ENCODE measurements at regions not wholly inside any gene's neighbourhood (a gene's known extent, or its start where the extent isn't known, plus 50 kb on each side); places are given as distances from the start of the nearest gene placed in this dataset.
A peak's percentile ranks its signal among the peaks of the same experiment; 100 is the strongest.
"Not testable (repeated sequence)": the region's sequence is repeated elsewhere in the genome, so short reads cannot be mapped to it uniquely, and the experiment has no call there.

DNA sequence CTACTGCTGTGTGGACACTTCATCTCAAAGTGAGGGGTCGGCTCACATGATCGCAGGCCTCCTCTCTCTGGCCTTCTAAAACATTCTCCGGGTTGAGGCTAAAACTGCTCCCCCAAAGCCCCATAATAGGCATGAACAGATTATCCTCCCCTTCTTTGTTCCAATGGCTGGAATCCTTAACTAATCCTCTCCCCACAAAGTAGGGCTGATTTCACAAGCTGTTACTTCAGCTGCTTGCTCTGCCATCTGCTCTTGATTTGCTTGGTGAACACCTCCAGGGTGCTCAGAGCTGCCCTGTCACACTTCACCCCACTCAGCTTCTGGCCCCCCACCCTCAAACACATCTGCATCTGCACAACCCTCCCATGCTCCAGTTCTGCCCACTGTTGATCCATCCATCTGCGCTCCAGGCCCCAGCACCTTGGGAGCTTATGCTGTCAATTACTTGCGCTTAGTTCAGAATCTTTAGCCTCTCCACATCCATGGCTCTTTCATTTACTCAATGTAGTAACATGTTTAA, 173.1 kb upstream of the API5 start:
- Mint-ChIP-seq H3K27ac (no peak overlapping the region), H3K4me3 (no peak overlapping the region), H3K4me1 (ENCODE audit: unreplicated experiment) (no peaks in the 10 kb centered on the region), H3K36me3 (no peaks in the 10 kb centered on the region), H3K27me3 (no peaks in the 10 kb centered on the region), H3K9me3 (peaks cover 5% of the 10 kb centered on the region)
- TF ChIP-seq, protein P1, sequence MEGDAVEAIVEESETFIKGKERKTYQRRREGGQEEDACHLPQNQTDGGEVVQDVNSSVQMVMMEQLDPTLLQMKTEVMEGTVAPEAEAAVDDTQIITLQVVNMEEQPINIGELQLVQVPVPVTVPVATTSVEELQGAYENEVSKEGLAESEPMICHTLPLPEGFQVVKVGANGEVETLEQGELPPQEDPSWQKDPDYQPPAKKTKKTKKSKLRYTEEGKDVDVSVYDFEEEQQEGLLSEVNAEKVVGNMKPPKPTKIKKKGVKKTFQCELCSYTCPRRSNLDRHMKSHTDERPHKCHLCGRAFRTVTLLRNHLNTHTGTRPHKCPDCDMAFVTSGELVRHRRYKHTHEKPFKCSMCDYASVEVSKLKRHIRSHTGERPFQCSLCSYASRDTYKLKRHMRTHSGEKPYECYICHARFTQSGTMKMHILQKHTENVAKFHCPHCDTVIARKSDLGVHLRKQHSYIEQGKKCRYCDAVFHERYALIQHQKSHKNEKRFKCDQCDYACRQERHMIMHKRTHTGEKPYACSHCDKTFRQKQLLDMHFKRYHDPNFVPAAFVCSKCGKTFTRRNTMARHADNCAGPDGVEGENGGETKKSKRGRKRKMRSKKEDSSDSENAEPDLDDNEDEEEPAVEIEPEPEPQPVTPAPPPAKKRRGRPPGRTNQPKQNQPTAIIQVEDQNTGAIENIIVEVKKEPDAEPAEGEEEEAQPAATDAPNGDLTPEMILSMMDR (conservative IDR thresholded peaks at IDR 0.05) = no peak
- DNase-seq (ENCODE audit: extremely low spot score, unreplicated experiment) = no peak

DNA sequence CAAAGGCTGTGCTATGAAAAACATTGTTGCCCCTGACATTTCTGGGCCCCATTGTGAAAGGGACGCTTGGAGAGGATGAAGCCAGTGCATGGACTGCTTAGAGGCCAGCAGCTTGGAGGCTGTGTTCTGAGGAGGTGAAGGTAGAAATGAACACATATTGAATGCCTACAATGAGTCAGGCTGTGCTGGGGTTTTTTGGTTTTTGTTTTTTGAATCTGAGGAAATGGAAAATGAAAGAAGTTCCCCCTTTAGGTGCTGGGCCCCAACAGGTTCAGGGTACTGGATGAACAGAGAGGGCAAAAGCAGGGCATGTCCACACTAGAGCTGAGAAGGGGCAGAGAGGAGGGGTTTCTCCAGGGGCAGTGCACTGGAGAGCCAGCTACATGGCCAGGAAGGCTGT, 166.1 kb upstream of the API5 start:
- H3K27me3 Mint-ChIP-seq = no peaks in the 10 kb centered on the region
- H3K27ac Mint-ChIP-seq = no peak overlapping the region
- H3K4me1 Mint-ChIP-seq (ENCODE audit: unreplicated experiment) = no peaks in the 10 kb centered on the region
- no peaks in the 10 kb centered on the region for H3K9me3 Mint-ChIP-seq
- TF ChIP-seq, protein P1 (conservative IDR thresholded peaks at IDR 0.05) = no peak
- no peaks in the 10 kb centered on the region for H3K36me3 Mint-ChIP-seq
- no peak overlapping the region for H3K4me3 Mint-ChIP-seq
- no peak for DNase-seq (ENCODE audit: extremely low spot score, unreplicated experiment)

DNA sequence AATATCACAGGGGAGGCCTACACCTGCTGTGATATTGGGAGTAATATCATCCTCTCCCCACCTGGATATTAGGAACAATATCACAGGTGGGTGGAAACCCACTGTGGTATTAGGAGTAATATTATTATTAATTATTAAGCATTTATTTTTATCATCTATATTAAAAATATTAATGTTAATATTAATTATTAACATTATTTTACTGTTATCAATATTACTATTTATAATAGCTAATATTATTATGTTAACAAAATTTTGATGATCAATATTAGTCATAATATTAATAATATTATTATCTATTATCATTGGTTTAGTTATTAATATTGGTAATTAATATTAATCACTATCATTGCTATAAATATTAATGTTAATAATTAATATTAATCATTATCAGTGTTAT, 161.1 kb upstream of the API5 start:
- H3K4me3 Mint-ChIP-seq = no peak overlapping the region
- H3K4me1 Mint-ChIP-seq (ENCODE audit: unreplicated experiment) = no peaks in the 10 kb centered on the region
- no peaks in the 10 kb centered on the region for H3K36me3 Mint-ChIP-seq
- no peak overlapping the region for H3K27ac Mint-ChIP-seq
- DNase-seq (ENCODE audit: extremely low spot score, unreplicated experiment) = no peak
- no peaks in the 10 kb centered on the region for H3K9me3 Mint-ChIP-seq
- TF ChIP-seq, protein P1 (conservative IDR thresholded peaks at IDR 0.05) = no peak
- H3K27me3 Mint-ChIP-seq = no peaks in the 10 kb centered on the region

DNA sequence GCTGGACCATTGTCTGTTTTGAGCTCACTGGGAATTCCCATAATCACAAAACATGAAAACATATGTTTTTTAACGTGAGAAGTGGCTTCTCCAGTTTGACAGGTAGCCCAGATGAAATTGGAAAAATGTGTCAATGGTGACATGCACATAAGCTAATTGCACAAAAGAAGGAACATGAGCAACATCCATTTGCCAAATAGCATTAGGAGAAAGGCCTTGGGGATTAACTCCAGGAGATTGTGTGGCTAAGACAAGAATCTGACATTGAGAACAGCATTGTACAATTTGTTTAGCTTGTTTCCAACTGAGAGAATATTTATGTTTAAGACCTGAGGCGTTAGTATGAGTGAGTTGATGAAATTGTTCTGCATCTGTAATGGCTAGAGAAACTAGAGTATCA, 147.0 kb upstream of the API5 start:
- Mint-ChIP-seq H3K36me3 (no peaks in the 10 kb centered on the region), H3K9me3 (peaks cover 4% of the 10 kb centered on the region), H3K4me3 (no peak overlapping the region), H3K27me3 (no peaks in the 10 kb centered on the region), H3K4me1 (ENCODE audit: unreplicated experiment) (no peaks in the 10 kb centered on the region), H3K27ac (no peak overlapping the region)
- TF ChIP-seq, protein P1 (conservative IDR thresholded peaks at IDR 0.05) = no peak
- no peak for DNase-seq (ENCODE audit: extremely low spot score, unreplicated experiment)

DNA sequence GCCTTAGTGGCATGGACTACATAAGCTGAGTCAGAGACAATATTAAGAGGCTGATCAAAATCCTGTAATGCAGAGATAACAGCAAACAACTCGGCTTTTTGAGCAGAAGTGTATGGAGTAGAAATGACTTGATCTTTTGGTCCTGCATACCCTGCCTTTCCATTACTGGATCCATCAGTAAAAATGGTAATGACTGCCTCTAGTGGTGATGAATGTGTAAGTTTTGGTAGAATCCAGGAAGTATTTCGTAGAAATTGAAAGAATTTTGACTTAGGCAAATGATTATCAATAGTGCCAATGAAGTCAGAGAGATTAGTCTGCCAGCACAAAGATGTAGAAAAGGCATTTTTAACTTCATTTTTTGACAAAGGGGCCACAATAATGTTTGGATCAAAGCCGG, 146.4 kb upstream of the API5 start:
- not testable (repeated sequence) for H3K27ac Mint-ChIP-seq; H3K36me3 Mint-ChIP-seq; H3K9me3 Mint-ChIP-seq; H3K4me3 Mint-ChIP-seq; DNase-seq (ENCODE audit: extremely low spot score, unreplicated experiment); H3K4me1 Mint-ChIP-seq (ENCODE audit: unreplicated experiment); H3K27me3 Mint-ChIP-seq
- TF ChIP-seq, protein P1 (conservative IDR thresholded peaks at IDR 0.05) = peak; percentile 51

DNA sequence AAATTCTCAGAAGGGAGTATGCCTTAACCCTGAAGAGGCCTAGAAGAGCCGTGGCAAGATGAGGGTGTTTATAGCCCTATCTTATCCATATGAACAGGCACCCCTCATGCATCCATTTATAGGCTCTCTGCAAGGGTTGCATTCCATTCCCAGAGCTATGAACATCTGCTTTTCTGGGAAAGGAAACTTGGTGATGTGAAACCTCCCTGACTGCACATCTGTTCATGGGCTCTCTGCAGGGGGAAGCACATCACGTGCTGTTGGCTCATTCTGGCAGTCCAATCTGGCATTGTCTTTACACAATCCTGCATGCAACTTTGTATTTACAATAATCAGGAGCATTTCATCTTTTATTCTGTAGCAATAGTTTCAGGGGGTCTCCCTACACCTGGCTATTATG, 143.6 kb upstream of the API5 start:
- H3K4me3 Mint-ChIP-seq; H3K27ac Mint-ChIP-seq; H3K4me1 Mint-ChIP-seq (ENCODE audit: unreplicated experiment); DNase-seq (ENCODE audit: extremely low spot score, unreplicated experiment); H3K27me3 Mint-ChIP-seq; H3K9me3 Mint-ChIP-seq; H3K36me3 Mint-ChIP-seq: not testable (repeated sequence)
